Heart left ventricle (tissue), 13 donors: ENCODE measurements at regions not wholly inside any gene's neighbourhood (a gene's known extent, or its start where the extent isn't known, plus 50 kb on each side); places are given as distances from the start of the nearest gene placed in this dataset.

Experiments
- CTCF ChIP-seq, 12 donors: fragments of 200-600 bp; sonication (generic) in 4 of 12; IDR thresholded peaks; one replicate each; pipeline versions ENCODE4 v1.5.0 to v1.8.0; 2018 to 2022; ENCODE audit warnings: antibody characterized with exemption in 12 of 12, mild to moderate bottlenecking in 5 of 12
- POLR2A ChIP-seq, 2 donors: fragments of 450-650 bp; IDR thresholded peaks; one replicate each; pipeline ENCODE4 v1.6.1; 2017; ENCODE audit warnings: antibody characterized with exemption in 2 of 2, mild to moderate bottlenecking in 2 of 2, moderate library complexity in 2 of 2
- donor health status: ischemic (EF 13 %, LVEDD 7.1; RV severe dilation, severe dysfunction).
- donor health status: DM: no; HTN: yes; CAD: no.
- donor health status: DM: no; HTN: no; CAD: no.
- donor health status: ischemic (EF 25% LVEDD 6.9; RV normal size, moderate dysfunction).
- donor health status: ischemic (EF 25% LVEDD 5.7; RV mildly dilated, moderate dysfunction).
- donor health status: ischemic (EF 35%, LVEDD 5.7; RV mildly dilated, moderate dysfunction).
- donor health status: nonischemic (EF 11% LVEDD 7.7; RV severe dilation, severe dysfunction).
- donor health status: DM: yes; HTN: yes; CAD: no.
- donor health status: PGD.
- donor health status: ischemic (EF 29% LVEDD 5.4; RV normal size, mild dysfunction).
- donor health status: nonischemic (EF 23%, LVEDD 6.1; RV moderate dilation, normal function).

- TF ChIP-seq POLR2A (IDR thresholded peaks at IDR 0.05) (no peak), CTCF (IDR thresholded peaks at IDR 0.05) (no peak)
Measured at GRCh38 chr13:106077017-106077416, 458.4 kb downstream of the EFNB2 start.
